GM20431 (cell line): ENCODE measurements at regions not wholly inside any gene's neighbourhood (a gene's known extent, or its start where the extent isn't known, plus 50 kb on each side); places are given as distances from the start of the nearest gene placed in this dataset.

Source experiments
- in situ Hi-C: fragments of 300-500 bp; cut with MseI, MboI; formaldehyde crosslinking; loops from one replicate; pipeline ENCODE4 v1.15.0; 2020; ENCODE audit warnings: low sequenced_read_pairs; ENCODE audit not compliant: unreplicated experiment

DNA sequence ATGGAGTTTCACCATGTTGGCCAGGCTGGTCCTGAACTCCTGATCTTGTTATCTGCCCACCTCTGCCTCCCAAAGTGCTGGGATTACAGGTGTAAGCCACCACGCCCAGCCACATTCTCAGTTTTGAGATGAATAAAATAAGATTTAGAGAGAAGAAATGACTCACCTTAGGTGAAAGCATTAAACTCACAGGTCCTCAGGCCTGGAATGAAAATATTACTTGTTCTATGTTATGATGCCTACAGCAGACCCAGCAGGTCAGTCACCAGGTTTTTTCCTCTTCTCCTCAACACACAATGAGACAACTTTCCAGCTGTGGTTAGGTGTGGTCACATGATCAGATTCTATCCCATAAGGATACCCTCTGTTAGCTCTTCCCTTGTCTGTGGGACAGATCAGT, 150.3 kb downstream of the C16orf95 start:
- in situ Hi-C loops, result no loop called here

DNA sequence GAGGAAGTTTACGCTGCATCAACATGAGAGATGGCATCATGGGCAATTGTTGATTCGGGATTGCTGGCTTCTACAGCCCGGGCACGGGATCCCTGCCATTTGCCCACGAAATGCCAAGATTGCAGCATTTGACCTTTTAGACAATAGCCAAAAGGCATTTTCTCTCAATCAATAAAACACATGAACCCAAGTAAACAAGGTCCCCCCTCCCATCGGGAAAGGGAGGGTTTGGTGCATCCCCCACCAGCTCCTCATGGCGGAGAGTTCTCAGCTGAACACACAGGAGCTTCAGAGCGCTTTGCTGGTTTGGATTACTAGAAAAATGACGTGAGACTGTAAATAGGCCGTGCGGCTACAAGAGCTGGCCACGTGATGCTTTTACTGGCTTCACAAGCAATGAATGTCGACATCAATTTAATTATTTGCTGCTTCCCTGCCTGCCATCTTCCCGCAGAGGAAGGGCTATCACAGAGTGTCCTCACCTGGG, 147.6 kb downstream of the C16orf95 start:
- in situ Hi-C loops, result no loop called here

DNA sequence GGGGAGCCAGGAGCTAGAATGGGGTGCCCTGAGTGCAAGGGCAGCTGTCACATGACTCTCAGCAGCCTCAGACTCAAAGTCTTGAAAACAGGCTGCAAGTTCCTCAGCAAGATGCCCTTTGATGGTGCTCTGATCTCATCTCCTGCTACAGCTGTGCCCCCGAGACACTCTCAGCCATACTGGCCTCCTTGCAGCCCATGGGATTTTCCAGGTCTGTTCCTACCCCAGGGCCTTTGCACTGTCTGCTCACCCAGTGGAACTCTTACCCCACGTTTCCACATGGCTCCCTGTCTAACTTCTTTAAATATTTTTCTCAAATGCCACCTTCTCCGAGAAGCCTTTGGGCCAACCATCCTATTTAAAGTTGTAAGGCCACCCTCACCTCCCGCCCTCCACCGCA, 146.9 kb downstream of the C16orf95 start:
- in situ Hi-C loops, result no loop called here

DNA sequence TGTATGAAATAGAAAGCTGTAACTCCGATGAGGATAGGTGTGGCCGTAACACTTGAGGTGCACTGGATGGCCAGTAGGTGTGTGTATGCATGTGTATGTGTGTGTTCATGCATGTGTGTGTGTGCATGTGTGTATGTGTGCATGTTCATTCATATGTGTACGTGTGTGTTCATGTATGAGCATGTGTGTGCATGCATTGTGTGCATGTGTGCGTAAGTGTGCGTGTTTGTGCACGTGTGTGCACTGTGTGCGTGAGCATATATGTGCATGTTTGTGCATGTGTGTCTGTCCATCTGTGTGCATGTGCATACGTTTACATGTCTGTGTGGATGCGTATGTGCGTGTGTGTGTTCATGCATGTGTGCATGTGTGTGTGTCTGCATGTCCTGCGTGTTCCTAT, 145.5 kb downstream of the C16orf95 start:
- in situ Hi-C loops, result no loop called here

DNA sequence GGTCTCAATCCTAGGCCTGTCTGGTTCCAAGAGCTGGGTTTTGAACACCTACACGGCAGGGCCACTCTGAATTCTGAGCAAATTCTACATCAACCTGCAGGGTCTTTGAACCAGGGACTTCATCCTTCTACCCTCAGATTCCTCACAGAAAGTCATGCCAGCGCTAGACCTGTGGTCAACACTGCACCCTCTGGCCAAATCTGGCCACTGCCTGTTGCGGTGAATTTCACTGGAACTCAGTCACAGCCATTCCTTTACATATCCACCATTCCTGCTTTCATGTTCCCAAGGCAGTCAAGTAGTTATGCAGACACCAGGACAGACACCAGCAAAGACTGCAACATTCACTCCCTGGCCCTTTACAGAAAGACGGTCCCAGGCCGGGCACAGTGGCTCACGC, 144.6 kb downstream of the C16orf95 start:
- in situ Hi-C loops, result no loop called here

DNA sequence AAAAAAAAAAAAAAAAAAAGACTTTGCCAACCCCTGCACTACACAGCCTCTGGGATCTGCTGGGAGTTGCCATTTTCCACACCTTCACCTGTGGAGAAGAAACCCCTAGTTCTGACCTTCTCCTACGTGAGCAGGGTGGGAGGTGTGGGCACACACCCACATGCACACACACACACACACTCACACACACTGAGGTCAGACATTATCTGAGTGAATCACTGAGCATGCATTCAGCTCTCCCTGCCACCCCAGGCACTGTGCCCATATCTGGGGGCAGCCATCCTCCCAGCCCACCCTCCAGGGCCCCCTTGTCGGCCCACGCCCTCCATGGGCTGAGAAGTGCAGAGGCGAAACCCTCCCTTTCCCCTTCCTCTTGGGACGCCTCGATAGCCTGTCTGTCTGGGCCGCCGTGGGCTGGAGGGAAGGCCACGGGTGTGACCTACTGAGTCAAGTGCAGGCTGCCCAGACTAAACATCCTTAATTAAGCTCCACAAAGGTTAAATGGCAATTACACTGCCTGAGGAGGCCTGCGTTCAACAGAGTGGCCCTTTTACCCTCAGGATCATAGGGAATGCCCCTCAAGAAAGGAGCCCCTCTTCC, 143.8 kb downstream of the C16orf95 start:
- in situ Hi-C loops, result no loop called here

DNA sequence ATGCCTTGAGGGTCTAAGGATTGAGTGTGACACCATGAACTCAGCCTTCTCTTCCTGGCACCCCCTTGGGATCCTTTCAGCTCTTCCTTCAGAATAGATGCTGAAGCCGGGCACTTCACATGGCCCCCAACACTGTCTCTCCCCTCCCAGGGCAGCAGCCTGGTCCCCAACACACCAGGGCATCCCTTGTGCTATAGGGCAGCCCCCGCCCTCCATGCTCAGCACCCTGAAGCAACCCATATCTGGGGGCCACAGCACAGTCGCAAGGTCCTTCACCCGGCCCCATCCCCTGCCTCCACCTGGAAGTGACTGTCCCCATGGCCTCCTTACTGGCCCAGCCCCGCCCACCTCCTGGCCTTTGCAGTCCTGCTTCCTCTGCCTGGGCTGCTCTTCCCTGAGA, 143.1 kb downstream of the C16orf95 start:
- in situ Hi-C loops, result no loop called here

DNA sequence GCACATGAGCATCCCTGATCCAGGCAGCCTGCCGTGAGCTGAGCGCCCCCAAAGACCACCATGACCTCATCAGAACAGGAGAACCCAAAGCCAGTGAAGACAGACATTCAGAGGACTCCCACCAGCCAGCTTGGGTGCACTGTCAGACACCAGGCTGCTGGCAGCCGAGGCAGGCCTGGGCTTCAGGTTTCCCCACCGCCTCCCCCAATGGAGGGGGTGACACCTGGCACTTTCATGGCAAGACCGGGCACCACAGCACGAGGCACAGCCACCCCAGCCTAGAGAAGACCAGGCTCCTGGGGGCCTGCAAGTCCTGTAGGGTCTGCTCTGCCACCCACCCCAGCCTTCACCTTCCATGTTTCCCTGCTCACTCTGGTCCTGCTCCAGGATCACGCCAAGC, 140.5 kb downstream of the C16orf95 start:
- in situ Hi-C loops, result no loop called here

DNA sequence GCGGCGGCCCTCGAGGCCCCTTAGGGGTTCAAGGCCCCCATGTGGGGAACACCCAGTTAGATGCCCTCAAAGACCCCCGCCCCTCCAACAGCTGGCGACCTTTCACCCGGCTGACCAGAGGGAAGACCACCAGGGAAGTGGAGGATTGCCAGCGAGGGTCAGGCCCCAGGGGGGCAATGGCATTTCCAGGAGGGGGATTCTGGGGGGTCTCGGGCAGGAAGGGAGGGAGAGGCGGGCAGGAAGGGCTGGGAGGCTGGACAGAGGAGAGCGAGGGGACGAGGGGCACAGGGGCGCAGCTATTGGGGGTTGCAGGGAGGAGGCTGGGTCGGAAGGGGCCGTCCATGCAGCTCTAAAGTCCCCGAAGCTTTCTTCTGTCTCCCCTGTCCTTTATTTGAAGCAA, 139.5 kb downstream of the C16orf95 start:
- in situ Hi-C loops, result no loop called here

DNA sequence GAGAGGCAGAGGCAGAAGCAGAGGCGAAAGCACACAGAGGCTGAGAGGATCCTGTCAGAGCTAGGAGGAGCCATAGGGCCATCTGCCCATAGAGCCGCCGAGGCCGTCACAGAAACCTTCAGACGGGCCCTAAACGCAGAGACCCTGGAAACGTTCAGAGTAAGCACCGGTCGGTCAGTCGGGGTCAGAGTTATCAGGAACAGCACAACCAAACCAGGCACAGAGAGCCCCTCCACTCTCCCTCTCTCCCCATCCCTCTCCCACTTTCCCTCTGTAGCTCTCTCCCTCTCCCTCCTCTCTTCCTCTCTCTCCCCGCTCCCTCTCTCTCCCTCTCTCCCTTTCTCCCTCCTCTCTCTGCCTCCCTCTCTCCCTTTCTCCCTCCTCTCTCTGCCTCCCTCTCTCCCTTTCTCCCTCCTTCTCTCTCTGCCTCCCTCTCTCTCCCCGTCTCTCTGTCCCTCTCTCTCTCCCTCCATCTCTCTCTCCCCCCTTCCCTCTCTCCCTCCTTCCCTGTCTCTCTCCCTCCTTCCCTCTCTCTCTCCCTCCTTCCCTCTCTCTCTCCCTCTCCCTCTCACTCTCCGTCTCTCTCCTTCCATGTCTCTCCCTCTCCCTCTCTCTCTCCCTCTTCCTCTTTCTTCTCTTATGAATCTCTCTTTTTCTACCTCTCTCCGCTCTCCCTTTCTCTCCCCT, 138.9 kb downstream of the C16orf95 start:
- in situ Hi-C loops, result no loop called here

DNA sequence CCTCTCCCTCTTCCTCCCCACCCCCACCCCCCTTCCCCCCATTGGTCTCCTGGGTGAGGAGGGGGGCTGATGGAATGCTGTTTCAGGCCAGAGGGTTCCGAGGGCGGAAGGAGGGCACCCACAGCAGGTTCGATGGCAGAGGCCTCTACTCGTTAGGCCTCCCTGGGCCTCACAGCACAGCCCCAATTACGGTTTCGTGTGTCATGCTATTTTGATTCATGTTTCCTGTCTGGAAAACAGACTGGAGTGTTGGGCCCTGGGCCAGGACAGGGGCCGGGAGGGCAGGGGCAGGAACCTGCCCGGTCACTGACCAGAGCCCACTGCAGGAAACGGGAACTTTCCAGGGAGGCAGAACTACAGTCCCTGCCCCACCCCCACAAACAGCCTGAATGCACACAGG, 138.2 kb downstream of the C16orf95 start:
- in situ Hi-C loops, result no loop called here

DNA sequence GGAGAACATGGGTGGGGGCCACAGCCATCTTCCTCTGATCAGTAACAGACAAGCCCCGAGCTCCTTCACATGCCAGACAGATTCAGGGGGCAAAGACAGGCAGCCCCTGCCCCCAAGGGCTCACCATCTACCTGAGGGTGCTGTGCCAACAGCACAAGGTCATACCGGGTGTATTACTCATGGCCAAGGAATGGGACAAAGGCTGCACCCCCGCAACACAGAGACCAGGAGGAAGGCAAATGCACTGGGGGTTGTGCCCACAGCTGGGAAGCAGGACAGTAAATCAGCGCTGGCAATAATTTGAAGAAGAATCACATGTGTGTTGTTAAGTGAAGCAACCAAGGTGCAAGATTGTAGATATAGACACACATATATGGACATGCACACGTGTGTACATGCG, 137.1 kb downstream of the C16orf95 start:
- in situ Hi-C loops, result no loop called here

DNA sequence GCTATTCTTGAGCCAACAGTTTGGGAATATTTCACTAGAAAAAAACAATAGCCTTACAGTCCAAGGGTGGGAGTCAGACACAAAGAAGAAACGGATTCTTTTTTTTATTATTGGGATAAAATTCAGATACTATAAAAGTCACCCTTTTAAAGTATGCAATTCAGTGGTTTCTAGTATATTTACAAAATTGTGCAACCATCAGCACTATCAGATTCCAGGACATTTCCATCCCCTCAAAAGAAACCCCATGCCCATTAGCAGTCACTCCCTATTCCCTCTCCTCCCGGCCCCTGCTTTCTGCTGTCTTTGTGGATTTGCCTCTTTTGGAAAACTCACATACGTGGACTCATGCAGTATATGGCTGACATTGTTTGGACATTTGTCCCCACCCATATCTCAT, 134.4 kb downstream of the C16orf95 start:
- in situ Hi-C loops, result no loop called here

DNA sequence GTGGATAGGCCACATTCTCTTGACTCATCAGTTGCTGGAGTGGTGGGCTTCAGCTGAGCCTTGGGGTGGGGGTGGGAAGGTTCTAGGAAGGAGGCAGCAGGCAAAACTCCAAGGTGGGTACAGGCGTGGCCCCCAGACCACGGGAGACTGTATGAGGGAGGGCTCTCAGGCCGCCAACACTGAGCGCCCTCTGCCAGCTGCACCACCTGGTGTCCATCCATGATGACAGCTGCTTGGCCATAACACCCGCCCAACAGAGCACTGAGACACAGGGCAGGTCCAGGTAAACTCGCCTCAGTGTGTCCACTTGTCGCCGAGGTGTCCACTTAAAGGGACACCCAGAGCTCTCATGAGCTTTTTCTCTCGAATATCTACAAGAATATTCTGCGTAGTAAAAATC, 133.5 kb downstream of the C16orf95 start:
- in situ Hi-C loops, result no loop called here

DNA sequence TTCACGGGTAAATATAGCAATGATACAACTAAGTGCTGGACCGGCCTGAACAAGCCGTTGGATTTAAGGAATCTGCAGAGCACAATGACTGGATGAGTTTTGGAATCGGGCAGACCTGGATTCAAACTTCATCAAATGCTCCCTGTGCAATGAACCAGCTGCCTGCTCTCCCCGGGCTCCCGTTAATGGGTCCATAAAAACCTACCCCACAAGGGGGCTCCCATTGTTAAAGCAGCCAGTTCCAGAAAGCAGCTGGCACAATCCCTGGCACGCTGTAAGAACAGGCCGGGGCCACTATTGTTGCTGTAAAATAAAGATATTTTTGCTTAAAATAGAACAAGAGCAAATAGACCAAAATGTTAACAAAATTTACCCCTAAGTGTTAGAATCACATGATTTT, 131.9 kb downstream of the C16orf95 start:
- in situ Hi-C loops, result no loop called here

DNA sequence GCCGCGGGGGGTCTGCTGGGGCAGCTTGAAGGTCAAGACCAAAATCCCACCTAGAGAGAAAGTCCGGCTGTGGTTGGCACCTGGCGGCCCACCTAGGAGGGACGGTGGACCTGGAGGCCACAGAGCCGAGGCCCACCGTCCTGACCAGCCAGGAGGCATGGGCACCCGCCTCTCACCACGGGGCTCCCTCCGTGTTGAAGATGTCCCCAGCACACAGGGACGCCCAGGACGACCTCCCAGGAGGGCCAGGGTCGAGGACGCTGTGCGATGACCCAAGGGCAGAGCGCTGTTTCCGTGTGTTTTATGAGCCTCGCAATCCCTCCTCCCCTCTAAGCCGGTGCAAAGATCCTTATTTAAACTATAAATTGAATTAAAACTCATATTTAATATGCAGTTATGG, 131.2 kb downstream of the C16orf95 start:
- in situ Hi-C loops, result no loop called here

DNA sequence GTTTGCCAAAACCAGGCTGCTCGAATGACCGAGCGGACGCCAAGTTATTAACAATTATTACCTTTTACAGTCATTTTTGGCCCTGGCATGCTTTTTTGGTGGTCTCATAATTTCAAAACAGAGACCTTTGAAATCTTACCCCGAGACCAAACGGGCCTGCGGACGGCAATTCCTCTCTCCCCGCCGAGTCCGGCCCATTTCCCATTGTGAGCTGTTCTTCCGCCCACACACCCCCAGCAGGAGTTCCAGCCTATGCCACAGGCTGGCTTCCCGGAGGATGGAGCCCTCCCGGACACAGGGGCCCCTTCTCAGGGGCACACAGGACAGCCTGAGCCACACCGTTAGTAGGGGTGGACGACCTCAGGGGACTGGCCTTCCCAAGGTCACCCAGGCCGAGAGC, 130.7 kb downstream of the C16orf95 start:
- in situ Hi-C loops, result no loop called here

DNA sequence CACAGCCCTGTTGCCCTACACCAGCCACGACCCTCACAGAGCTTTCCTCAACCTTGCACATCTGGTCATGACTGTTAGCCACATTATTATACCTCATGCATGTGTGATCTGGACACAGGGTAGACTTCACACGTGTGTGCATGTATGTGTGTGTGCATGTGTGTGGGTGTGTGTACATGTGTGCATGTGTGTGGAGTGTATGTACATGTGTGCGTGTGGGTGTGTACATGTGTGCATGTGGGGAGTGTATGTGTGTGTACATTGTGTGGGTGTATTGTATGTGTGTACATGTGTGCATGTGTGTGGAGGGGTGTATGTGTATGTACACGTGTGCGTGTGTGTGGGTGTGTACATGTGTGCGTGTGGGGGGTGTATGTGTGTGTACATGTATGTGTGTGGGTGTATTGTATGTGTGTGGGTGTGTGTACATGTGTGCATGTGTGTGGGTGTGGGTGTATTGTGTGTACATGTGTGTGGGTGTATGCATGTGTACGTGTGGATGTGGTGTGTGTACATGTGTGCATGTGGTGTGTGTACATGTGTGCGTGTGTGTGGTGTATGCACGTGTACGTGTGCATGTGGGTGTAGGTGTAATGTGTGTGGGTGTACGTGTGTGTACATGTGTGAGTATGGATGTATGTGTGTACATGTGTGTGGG, 130.2 kb downstream of the C16orf95 start:
- in situ Hi-C loops, result no loop called here

DNA sequence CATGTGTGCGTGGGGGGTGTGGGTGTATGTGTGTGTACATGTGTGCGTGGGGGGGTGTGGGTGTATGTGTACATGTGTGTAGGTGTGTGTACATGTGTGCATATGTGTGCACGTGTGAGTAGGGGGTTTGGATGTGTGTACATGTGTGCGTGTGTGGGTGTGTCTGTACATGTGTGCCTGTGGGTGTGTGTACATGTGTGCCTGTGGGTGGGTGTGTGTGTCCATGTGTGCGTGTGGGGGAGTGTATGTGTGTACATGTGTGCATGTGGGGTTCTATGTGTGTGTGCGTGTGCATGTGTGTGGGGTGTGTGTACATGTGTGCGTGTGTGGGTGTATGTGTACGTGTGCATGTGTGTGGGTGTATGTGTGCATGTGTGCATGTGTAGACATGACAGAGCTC, 129.1 kb downstream of the C16orf95 start:
- in situ Hi-C loops, result no loop called here

DNA sequence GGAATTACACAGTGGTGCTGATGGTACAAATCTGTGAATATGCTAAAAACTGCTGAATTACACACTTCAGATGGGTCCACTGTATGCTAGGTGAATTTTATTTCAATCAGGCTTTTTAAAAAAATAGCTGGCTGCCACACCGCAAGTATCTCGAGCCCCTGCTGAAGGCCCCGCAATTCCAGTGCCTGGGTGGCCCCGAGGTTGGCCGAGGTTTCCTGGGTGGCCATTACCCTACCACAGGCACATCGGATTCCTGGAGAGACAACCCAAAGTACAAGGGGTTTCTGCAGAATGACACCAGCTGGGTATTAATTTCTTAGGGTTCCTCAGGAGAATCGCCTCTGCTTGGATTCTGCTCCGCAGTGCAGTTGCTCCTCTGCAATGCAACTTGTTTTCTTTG, 127.8 kb downstream of the C16orf95 start:
- in situ Hi-C loops, result no loop called here
